Pancreas (tissue), 10 donors: ENCODE measurements at regions not wholly inside any gene's neighbourhood (a gene's known extent, or its start where the extent isn't known, plus 50 kb on each side); places are given as distances from the start of the nearest gene placed in this dataset.
A peak's percentile ranks its signal among the peaks of the same experiment; 100 is the strongest.
"Not testable (repeated sequence)": the region's sequence is repeated elsewhere in the genome, so short reads cannot be mapped to it uniquely, and the experiment has no call there.

ENCODE experiments used
- ATAC-seq, 4 donors: fragments of 200-7000 bp; cut with Tn5 transposase; one replicate each; pipeline versions ENCODE4 v1.8.0 to v1.9.1; 2020; ENCODE audit warnings: mild to moderate bottlenecking in 4 of 4, moderate library complexity in 4 of 4
- DNase-seq, 6 donors: peaks; one replicate each; pipeline ENCODE4 v3.0.0-alpha.2; 2020
- FAIRE-seq: peaks from 2 replicates; lab custom pipeline; 2012; peaks lifted over from hg19 to GRCh38; lab: Jason Lieb, UNC
- H3K27ac ChIP-seq, 4 donors: fragments of 200-600 bp; sonication (generic); 1 replicate in 3 of 4; 2 replicates in 1 of 4; pipeline versions ENCODE4 v1.5.0 to v1.8.0; 2020
- H3K27me3 ChIP-seq, 4 donors: fragments of 200-600 bp; one replicate each; pipeline ENCODE4 v1.8.0; 2021
- H3K36me3 ChIP-seq, 3 donors: fragments of 200-600 bp; sonication (generic) in 1 of 3; one replicate each; pipeline versions ENCODE4 v1.5.0 to v1.8.0; 2020 to 2021
- H3K4me1 ChIP-seq, 3 donors: fragments of 200-600 bp; one replicate each; pipeline ENCODE4 v1.8.0; 2021
- H3K4me3 ChIP-seq, 4 donors: fragments of 200-600 bp; sonication (generic) in 2 of 4; one replicate each; pipeline versions ENCODE4 v1.5.0 to v1.8.0; 2020 to 2021
- H3K9me3 ChIP-seq, 4 donors: fragments of 200-600 bp; one replicate each; pipeline ENCODE4 v1.8.0; 2021
- WGBS, 2 donors: extraction: QIAGEN DNeasy Blood & Tissue Kit; methylation state at CpG; one replicate each; pipeline ENCODE4 v1.1.7; 2013; 5-methylcytosine and 5-hydroxymethylcytosine counted together
- intact Hi-C, 3 donors: fragments of 100-400 bp; cut with DNase I; formaldehyde crosslinking; loops; one replicate each; pipeline versions ENCODE4 v1.11.1 to v1.14.2; 2022
- TF ChIP-seq, protein P1 (sequence below), 4 donors: fragments of 200-600 bp; sonication (generic) in 3 of 4; IDR thresholded peaks; one replicate each; pipeline versions ENCODE4 v1.5.0 to v1.8.0; 2021; ENCODE audit warnings: antibody characterized with exemption in 4 of 4
- donor health status: healthy with polysubstance abuse.
- donor health status: DM: no; HTN: no; CAD: no; lungs with moderate emphysema.
- donor health status: DM: no; HTN: no; CAD: no.
- donor health status: control.
- donor health status: control.
- donor health status: Bipolar disorder and iron deficiency.
- donor health status: DM: yes; HTN: yes; CAD: no.
- donor health status: DM: no; HTN: no; CAD: no.
- donor health status: DM: no; HTN: no; CAD: no.
- donor health status: DM: yes; HTN: yes; CAD: no.

DNA sequence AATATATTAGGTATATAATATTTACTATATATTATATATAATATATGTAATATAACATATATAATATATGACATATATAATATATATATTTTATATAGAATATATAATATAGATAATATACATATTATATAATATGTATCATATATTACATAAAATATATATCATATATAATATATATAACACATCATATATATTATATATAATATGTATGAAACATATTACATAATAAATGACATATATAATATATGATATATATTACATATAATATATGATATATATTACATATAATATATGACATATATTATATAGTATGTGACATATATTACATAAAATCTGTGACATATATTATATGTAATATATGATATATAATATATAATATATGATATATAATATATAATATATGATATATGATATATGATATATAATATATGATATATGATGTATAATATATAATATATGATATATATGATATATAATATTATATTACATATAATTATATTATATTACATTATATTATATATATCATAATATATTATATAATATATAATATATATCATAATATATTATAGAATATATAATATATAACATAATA is 119.5 kb upstream of the RIMBP3 start:
- peak; percentile 100 for FAIRE-seq
- TF ChIP-seq, protein P1, sequence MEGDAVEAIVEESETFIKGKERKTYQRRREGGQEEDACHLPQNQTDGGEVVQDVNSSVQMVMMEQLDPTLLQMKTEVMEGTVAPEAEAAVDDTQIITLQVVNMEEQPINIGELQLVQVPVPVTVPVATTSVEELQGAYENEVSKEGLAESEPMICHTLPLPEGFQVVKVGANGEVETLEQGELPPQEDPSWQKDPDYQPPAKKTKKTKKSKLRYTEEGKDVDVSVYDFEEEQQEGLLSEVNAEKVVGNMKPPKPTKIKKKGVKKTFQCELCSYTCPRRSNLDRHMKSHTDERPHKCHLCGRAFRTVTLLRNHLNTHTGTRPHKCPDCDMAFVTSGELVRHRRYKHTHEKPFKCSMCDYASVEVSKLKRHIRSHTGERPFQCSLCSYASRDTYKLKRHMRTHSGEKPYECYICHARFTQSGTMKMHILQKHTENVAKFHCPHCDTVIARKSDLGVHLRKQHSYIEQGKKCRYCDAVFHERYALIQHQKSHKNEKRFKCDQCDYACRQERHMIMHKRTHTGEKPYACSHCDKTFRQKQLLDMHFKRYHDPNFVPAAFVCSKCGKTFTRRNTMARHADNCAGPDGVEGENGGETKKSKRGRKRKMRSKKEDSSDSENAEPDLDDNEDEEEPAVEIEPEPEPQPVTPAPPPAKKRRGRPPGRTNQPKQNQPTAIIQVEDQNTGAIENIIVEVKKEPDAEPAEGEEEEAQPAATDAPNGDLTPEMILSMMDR (IDR thresholded peaks at IDR 0.05) = no peak

DNA sequence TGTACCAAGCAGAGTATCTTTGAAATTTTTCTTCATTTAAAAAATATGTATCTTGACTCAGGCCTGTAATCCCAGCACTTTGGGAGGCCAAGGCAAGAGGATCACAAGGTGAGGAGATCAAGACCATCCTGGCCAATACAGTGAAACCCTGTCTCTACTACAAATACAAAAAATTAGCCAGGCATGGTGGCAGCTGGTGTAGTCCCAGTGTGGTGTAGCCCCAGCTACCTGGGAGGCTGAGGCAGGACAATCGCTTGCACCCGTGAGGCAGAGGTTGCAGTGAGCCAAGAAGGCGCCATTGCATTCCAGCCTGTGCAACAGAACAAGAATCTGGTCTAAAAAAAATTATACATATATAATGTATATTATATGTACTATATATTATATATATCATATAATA is 118.7 kb upstream of the RIMBP3 start:
- H3K9me3 ChIP-seq, H3K4me3 ChIP-seq, H3K27ac ChIP-seq, H3K27me3 ChIP-seq, H3K4me1 ChIP-seq, FAIRE-seq, H3K36me3 ChIP-seq, intact Hi-C loops: not testable (repeated sequence)
- peak in 1 of 4 donors; percentile 37 for ATAC-seq
- DNase-seq = peak in 5 of 6 donors; percentile 6 to 64 (median 20)
- WGBS, 2 donors = 85 to 88% methylated on average over 3 of the region's 3 CpGs

More for the DNA sequence above, 119.5 kb upstream of the RIMBP3 start:
- DNase-seq = no peak
- no peak for ATAC-seq
- H3K4me1 ChIP-seq = no peaks in the 10 kb centered on the region
- H3K4me3 ChIP-seq = no peak overlapping the region
- intact Hi-C loops = no loop called here
- H3K9me3 ChIP-seq = no peaks in the 10 kb centered on the region
- no peaks in the 10 kb centered on the region for H3K27me3 ChIP-seq
- no peak overlapping the region for H3K27ac ChIP-seq
- H3K36me3 ChIP-seq = no peaks in the 10 kb centered on the region
